Ishikawa (cell line): ENCODE measurements at regions not wholly inside any gene's neighbourhood (a gene's known extent, or its start where the extent isn't known, plus 50 kb on each side); places are given as distances from the start of the nearest gene placed in this dataset.

ENCODE experiments used
- CEBPB ChIP-seq: IDR thresholded peaks from 2 replicates; pipeline ENCODE4 v1.6.1; 2012
- CREB1 ChIP-seq: IDR thresholded peaks from 2 replicates; pipeline ENCODE4 v1.6.1; 2012; ENCODE audit warnings: low read depth
- EGR1 ChIP-seq: IDR thresholded peaks from 2 replicates; pipeline ENCODE4 v1.6.1; 2012
- EP300 ChIP-seq: IDR thresholded peaks from 2 replicates; pipeline ENCODE4 v1.6.1; 2012; ENCODE audit warnings: borderline replicate concordance
- FOXM1 ChIP-seq: IDR thresholded peaks from 2 replicates; pipeline ENCODE4 v1.6.1; 2012; ENCODE audit warnings: low read depth, borderline replicate concordance
- MAX ChIP-seq: IDR thresholded peaks from 2 replicates; pipeline ENCODE4 v1.6.1; 2012
- NFIC ChIP-seq: IDR thresholded peaks from 2 replicates; pipeline ENCODE4 v1.6.1; 2012
- RAD21 ChIP-seq: IDR thresholded peaks from 2 replicates; pipeline ENCODE4 v1.6.1; 2012; ENCODE audit warnings: low read depth
- REST ChIP-seq: IDR thresholded peaks from 2 replicates; pipeline ENCODE4 v1.6.1; 2012; ENCODE audit warnings: low read depth, mild to moderate bottlenecking
- TAF1 ChIP-seq: IDR thresholded peaks from 2 replicates; pipeline ENCODE4 v1.6.1; 2012; ENCODE audit warnings: low read depth, mild to moderate bottlenecking
- TCF12 ChIP-seq: IDR thresholded peaks from 2 replicates; pipeline ENCODE4 v1.6.1; 2012; ENCODE audit warnings: low read depth
- TEAD4 ChIP-seq: IDR thresholded peaks from 2 replicates; pipeline ENCODE4 v1.6.1; 2012
- USF1 ChIP-seq: IDR thresholded peaks from 2 replicates; pipeline ENCODE4 v1.6.1; 2012
- YY1 ChIP-seq: IDR thresholded peaks from 2 replicates; pipeline ENCODE4 v1.6.1; 2012; ENCODE audit warnings: low read depth
- ZBTB7A ChIP-seq: IDR thresholded peaks from 2 replicates; pipeline ENCODE4 v1.6.1; 2012; ENCODE audit warnings: low read depth

GRCh38 chr7:121510302-121510701 lies 114.2 kb upstream of the FAM3C start:
- TF ChIP-seq TCF12 (no peak), YY1 (no peak), NFIC (no peak), USF1 (no peak), REST (no peak), CEBPB (no peak), EGR1 (no peak), FOXM1 (no peak), EP300 (no peak), TAF1 (no peak), CREB1 (no peak), TEAD4 (no peak), RAD21 (no peak), ZBTB7A (no peak), MAX (no peak)

DNA sequence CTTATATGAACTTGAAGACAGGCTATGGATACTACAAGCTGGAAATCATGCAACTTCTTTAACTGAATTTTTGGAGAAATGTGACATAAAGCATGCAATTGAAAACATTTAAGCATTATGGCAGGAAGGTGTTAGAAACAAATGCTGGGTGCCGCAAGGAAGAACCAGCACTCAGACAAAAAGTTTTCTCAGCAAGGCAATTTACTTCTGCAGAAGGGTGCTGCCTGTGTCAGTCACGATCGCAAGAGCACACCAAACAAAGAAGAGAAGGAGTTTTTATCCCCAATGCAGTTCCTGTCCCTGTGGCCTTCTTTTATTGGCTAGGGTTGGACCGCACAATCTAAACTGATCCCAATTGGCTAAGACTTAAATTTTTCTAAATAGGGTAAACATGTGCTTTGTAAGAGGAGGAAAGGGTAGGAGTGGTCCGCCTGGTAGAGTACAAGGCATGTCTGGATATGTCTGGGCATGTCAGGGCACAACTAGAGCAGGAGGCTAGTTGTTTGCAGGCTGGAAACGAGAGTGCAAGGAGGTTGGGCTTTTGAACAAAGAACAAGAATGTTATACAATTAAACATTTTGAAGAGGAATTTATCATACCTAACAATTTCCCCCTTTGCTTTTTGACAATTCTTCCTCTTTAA lies 109.6 kb upstream of the FAM3C start:
- TF ChIP-seq USF1 (no peak), RAD21 (no peak), FOXM1 (no peak), EP300 (no peak), TCF12 (no peak), REST (no peak), TAF1 (no peak), CEBPB (no peak), TEAD4 (no peak), ZBTB7A (no peak), EGR1 (no peak), MAX (no peak), CREB1 (no peak), YY1 (no peak), NFIC (no peak)

DNA sequence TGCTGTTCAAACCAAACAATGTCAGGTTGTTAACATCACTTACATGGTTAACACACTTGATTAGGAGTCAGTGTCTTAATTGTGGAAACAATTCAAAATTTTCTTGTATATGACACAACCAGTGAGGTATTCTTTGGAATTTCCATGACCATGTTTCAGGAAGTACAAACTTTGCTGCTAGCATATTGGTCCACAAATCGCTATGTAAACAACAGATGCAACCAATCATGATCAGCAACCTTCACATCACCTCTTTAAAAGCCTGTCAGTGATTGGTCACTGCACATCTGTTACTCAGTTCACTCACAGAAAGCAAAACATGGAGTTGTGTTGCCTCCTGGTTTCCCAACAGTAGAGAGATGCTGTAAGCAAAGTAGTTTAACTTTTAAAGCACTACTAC lies 108.9 kb upstream of the FAM3C start:
- no peak for TF ChIP-seq TEAD4
- no peak for TF ChIP-seq TAF1
- no peak for TF ChIP-seq CEBPB
- no peak for TF ChIP-seq FOXM1
- TF ChIP-seq EGR1 = no peak
- no peak for TF ChIP-seq CREB1
- no peak for TF ChIP-seq NFIC
- TF ChIP-seq RAD21 = no peak
- no peak for TF ChIP-seq MAX
- TF ChIP-seq TCF12 = no peak
- TF ChIP-seq USF1 = no peak
- no peak for TF ChIP-seq REST
- TF ChIP-seq EP300 = no peak

DNA sequence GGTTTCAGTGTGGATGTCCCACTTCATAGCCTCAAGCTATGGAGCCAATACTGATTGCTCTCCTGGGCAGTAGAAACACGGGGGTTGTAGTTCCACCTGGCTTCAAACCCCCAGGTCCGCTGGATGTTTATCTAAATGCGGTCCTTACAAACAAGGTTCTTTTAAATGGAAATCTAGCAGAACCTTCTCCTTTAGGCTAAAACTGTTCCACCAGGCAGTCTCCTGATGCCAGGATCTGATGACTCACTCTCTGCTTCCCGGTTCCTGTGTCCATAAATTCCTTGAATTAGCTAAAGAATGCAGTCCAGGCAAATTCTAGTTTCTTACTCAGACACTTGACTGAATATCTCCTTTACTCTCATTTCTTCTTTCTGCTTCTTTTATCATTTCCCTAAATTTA lies 108.4 kb upstream of the FAM3C start:
- TF ChIP-seq CREB1 (no peak), EP300 (no peak), EGR1 (no peak), RAD21 (no peak), YY1 (no peak), TCF12 (no peak), TAF1 (no peak), MAX (no peak)
